NCI-H345 treated with DMSO at 0.1 percent for 48 hours (cell line): ENCODE measurements at regions not wholly inside any gene's neighbourhood (a gene's known extent, or its start where the extent isn't known, plus 50 kb on each side); places are given as distances from the start of the nearest gene placed in this dataset.

ENCODE experiments used
- DNase-seq: peaks from one replicate; lab custom pipeline; 2025; ENCODE audit not compliant: unreplicated experiment; lab: John Stamatoyannopoulos, UW

DNA sequence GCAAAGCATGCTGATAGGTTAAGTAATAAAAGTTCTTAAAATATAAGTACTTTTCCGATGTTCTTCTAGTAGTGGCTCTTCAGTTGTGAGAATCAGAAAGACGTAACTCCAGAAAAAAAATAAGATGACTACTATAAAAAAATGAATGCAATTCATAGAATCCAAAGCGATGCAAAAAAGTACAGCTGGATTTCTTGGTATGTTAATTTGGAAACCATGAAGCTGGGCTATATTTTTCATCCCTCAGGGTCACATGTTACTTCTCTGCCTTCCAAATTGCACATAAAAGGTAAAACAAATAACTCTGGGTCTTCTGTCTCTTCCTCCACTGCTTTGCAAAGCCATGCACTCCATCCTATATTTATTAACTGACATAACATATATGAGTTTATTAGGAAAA lies 843.9 kb upstream of the DPPA4 start:
- DNase-seq = no peak

DNA sequence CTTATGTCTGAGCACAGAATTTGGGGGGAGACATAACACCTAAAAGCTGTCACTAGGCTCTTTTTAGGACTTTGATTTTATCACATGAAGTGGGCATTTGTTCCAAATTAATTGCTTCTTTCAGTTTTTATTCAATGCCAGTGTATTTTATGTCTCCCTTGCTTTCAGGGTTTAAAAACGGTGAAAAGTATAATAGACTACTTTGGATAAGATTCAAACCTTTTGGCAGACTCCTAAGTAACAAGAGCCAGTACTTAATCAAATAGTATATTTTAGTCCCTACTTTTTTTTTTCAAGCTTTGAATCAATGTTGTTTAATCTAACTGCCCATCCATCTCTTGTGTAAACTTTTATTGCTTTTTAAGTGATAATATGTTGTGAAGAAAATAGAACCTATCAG lies 847.2 kb upstream of the DPPA4 start:
- no peak for DNase-seq

GRCh38 chr3:110193074-110193473 lies 855.7 kb upstream of the DPPA4 start:
- DNase-seq = no peak

GRCh38 chr3:110198717-110199587 lies 861.6 kb upstream of the DPPA4 start:
- DNase-seq = no peak

DNA sequence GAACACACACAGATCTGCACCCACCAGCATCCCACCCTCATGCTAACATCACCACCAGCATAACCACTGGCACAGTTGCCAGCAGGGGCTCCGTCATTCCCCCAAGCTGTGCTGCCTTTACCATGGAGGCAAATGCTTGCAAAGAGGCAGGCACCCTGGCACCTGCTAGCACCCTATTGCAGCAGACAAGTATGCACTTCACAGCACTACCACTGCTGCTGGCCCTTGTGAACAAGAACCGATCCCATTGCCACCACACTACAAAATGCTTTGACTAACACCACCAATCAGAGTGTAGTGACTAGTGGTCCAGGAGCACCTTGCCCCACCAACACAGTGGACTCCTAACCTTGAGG lies 862.2 kb upstream of the DPPA4 start:
- DNase-seq = no peak

DNA sequence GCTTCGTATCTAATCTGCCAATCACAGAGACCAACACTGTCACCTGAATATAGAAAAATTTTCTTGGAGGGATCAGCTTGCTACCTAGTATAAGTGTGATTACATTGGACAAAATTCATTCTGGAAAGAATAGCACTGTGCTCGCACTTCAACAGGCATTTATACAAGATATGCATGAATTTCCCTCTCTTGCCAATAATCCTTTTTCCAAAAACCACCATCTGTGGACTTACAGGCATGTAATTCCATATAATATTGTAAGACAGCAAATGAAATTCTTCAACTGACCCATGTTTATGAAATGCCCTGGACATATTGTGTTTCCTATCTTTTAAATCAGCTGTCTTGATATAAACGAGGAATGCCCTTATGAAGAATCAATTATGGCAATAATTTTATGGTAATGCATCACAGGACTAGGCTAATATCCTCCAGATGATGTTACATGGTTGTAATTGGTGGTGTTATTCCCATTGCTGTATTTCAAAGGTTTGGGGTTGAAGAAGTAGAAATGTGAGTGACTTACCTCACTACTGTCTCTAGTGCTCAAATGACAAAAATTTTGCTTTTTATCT lies 861.4 kb upstream of the NECTIN3 start:
- DNase-seq = no peak

DNA sequence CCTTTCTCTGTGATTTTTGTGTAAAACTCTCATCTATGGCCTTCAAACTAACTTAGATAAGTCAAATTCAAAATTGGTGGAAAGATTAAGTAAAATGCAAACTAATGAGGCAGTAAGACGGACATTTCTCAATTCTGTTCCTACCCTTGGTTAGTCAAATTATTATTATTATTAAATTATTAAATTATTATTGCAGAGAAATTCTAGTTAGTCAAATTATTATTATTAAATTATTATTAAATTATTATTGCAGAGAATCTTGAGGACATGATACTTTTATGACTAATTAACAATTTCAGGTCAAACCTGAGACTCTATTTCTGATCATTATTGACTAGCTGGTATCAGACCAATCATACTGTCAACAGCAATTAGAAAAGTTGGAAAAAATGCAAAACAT lies 845.0 kb upstream of the NECTIN3 start:
- DNase-seq = no peak

DNA sequence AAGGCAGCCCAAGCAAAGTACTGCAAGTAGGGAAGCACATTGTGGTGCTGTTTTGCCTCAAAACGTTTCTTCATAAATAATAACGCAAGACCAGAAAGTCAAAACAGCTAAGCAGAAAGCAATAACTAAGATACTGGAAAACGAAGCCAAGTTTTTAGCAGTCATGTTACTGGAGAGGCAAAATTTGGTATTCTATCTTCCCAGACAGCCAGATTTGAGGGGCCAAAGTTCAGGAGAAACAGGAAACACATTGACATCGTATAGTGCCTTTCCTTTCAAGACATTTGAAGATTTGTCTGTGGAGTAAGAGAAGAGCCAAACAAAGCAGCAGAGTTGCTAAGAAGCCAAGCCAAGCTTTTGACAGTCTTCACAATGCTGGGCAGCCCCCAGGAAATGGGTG lies 843.6 kb upstream of the NECTIN3 start:
- DNase-seq = no peak

DNA sequence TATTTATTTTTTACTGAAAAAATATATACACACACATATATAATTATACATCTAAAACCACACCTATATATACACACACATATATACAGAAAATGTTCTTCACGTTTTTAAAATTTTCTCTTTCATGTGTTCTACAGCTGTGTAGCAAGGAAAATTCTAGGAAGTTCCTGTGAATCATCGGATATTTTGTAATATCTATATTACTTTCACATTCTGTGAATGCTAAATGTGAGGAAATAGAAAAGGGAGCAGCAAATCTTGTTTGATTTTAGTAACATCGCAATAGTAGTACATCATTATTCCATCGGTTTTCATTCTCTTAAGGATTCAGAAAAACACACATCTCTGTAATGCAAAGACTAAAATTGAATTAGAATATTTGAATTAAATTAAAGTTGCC lies 836.8 kb upstream of the NECTIN3 start:
- DNase-seq = no peak

DNA sequence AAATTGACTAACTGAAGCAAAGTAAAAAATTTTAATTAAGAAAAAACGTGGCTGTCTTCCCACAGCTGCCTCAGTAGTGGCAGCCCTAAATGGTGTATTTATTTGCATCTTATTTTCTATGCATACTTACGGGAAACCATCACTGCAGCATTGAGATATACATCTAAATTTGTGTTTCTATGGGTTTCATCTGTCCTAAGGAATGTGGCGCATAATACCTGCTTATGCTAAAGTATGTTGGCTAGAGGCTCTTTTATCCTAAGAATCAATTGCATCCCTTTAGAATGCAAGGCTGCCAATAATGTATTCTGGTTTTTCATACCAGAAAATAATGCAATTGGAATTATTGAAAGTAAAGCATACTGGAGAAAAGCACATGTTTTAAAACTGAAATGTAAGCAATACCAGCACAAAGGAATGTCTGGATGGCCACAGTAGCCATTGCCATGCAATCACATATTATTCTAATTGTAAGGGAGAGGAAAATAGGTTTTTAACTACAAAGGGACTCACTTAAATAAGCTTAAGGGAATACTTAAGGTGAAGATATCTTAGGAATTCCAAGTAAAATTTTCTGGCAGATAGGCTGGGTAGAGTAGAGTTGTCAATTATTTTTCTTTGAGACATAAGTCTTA lies 834.5 kb upstream of the NECTIN3 start:
- no peak for DNase-seq

DNA sequence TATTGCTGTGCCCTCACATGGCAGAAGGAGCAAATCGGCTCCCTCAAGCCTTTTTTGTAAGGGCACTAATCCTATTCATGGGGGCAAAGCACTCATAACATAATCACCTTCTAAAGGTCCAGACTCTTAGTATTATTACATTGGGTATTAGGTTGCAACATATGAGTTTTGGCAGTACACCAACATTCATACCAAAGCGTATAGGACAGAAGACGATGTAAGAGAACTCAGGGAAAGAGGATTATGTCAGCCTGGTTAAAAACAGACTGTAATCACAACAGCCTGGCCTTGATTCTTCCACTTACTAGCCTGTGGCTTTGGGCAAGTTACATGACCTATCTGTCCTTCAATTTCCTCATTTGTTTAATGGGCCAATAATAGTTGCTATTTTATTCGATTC lies 828.5 kb upstream of the NECTIN3 start:
- DNase-seq = no peak

GRCh38 chr3:110246796-110247376 lies 824.7 kb upstream of the NECTIN3 start:
- no peak for DNase-seq

- no peak for DNase-seq
Measured at GRCh38 chr3:110248666-110249065, 823.0 kb upstream of the NECTIN3 start.

- DNase-seq = no peak
Measured at GRCh38 chr3:110253794-110254193, 817.8 kb upstream of the NECTIN3 start.

DNA sequence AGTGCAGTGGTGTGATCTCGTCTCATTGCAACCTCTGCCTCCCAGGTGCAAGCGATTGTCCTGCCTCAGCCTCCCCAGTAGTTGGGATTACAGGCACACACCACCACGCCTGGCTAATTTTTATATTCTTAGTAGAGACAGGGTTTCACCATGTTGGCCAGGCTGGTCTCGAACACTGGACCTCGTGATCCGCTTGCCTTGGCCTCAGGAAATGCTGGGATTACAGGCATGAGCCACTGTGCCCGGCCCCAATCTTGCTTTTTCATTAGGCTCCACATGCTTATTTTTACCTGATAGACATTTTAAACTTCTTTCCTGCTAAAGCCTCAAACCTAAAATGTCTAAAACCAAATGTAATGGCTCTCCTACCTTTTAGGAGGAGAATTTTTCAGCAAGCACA lies 817.0 kb upstream of the NECTIN3 start:
- no peak for DNase-seq

DNA sequence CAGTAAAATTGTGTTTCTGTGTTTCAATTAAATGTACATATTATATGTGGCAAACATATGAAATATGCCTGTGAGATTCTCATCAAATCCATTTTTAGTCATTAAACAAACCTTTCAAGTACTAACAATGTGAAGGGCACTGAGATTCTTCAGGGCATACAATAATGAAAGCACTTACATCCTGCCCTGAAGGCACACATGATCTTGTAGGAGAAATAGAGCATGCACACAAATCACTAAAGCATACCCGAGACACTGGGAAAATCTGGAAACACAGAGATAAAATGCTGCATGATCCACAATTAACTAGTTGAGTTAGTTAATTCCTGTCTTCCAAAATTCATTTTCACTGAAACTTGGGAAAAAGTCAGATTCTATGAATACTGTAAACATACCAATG lies 810.5 kb upstream of the NECTIN3 start:
- no peak for DNase-seq

GRCh38 chr3:110262896-110263295 lies 808.7 kb upstream of the NECTIN3 start:
- no peak for DNase-seq

DNA sequence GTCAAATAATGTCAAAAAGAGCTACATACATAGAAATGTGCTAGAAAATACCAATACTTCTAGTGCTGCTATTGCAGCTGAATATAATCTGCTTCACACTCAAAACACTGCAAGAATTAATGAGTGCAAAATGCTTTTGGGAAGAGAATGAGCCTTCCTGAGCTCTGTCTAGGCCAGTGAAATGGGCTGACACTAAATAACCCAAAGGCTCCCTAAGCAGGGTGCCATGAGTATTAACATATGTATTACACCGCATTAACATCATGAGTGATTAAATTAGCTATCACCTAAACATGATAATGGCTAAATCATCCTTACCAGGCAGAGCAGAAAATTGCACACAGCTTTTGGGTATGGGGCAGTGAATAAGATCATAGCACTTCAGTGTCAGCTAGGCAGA lies 806.3 kb upstream of the NECTIN3 start:
- no peak for DNase-seq

DNA sequence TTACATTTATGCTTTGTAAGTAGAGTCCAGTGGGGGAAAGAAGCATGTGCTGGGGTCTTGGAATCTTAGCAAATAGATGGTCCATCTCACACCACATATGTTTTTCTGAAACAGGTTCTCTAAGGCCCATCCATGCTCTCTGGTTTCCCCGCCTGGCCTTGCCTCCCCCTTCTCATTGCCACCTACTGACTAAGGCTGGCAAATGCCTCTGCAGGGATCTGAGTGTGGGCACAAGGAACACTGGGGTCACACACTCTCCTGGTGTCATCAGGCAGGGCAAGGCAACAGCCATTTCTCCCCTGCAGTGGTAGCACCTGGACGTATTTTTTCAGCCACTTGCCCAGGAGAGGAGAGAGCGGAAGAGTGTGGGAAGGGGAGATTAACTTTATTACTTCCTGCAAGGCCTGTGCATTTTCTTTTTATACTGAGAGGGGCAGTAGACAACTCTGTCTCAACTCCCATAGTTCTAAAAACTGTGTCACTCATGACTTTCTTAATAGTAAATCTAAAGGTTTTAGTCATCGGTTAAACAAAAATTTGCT lies 804.2 kb upstream of the NECTIN3 start:
- DNase-seq = no peak

DNA sequence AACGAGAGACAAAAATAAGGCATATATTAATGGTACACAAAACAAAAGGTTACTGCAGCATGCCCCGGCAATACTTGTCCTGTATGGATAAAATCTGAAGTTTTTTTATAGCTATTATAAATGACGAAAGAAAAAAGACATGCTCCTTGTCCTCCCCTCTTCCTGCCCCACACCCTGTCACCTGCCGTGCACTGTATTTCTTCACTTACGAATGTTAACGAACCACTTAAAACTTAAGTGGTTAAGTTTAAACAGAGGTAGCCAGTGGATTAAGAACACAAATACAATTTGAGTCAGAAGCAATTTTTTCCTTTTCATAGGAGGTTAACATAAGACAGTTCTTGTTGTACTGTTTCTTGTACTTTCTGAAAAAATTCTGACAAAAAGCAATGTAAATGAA lies 799.1 kb upstream of the NECTIN3 start:
- DNase-seq = no peak

DNA sequence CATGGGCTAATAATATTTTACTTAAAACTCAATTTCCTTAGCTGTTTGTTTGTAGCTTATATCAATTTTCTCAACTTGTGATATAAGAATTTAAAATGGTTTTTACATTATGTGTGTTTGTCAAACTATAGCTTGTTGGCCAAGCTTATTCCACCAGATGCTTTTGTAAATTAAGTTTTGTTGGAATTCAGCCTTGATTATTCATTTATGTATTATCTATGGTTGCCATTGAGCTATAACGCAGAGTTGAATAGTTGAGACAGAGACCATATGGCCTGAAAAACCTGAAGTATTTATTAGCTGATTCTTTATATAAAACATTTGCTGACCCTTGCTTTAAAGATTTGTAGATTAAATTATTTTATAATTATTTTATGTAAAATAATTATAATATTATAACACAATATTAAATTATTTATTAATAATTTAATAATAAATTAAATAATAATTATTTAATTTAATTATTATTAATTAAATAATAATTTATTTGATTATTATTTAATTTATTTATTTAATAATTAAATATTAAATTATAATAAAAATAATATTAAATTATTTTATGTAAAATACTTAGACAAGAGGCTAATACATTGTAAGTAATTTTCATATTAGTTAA lies 779.6 kb upstream of the NECTIN3 start:
- DNase-seq = no peak
